ENCODE measurements at regions not wholly inside any gene's neighbourhood (a gene's known extent, or its start where the extent isn't known, plus 50 kb on each side); places are given as distances from the start of the nearest gene placed in this dataset.

GRCh38 chr16:85288341-85288868 is 176.1 kb upstream of the CIBAR2 start:
- no peak for DNase-seq (ENCODE audit: low read depth)
- TF ChIP-seq CTCF (IDR thresholded peaks at IDR 0.05; ENCODE audit: control insufficient read depth, insufficient read depth, low read depth, low read length, missing control alignments) = no peak
- H3K4me3 ChIP-seq (ENCODE audit: control insufficient read depth, low read depth, low read length) = no peak overlapping the region

- no peak for TF ChIP-seq CTCF (IDR thresholded peaks at IDR 0.05; ENCODE audit: control insufficient read depth, insufficient read depth, low read depth, low read length, missing control alignments)
- DNase-seq (ENCODE audit: low read depth) = no peak
- H3K4me3 ChIP-seq (ENCODE audit: control insufficient read depth, low read depth, low read length) = no peak overlapping the region
Measured at GRCh38 chr16:85288869-85289660, 176.8 kb upstream of the CIBAR2 start.

GRCh38 chr16:85289760-85290625 is 177.7 kb upstream of the CIBAR2 start:
- no peak for DNase-seq (ENCODE audit: low read depth)
- no peak for TF ChIP-seq CTCF (IDR thresholded peaks at IDR 0.05; ENCODE audit: control insufficient read depth, insufficient read depth, low read depth, low read length, missing control alignments)
- no peak overlapping the region for H3K4me3 ChIP-seq (ENCODE audit: control insufficient read depth, low read depth, low read length)

GRCh38 chr16:85290626-85291301 is 178.5 kb upstream of the CIBAR2 start:
- no peak overlapping the region for H3K4me3 ChIP-seq (ENCODE audit: control insufficient read depth, low read depth, low read length)
- TF ChIP-seq CTCF (IDR thresholded peaks at IDR 0.05; ENCODE audit: control insufficient read depth, insufficient read depth, low read depth, low read length, missing control alignments) = no peak

GRCh38 chr16:85291302-85292148 is 179.3 kb upstream of the CIBAR2 start:
- no peak for DNase-seq (ENCODE audit: low read depth)
- no peak for TF ChIP-seq CTCF (IDR thresholded peaks at IDR 0.05; ENCODE audit: control insufficient read depth, insufficient read depth, low read depth, low read length, missing control alignments)
- no peak overlapping the region for H3K4me3 ChIP-seq (ENCODE audit: control insufficient read depth, low read depth, low read length)

More at GRCh38 chr16:85290626-85291301, 178.5 kb upstream of the CIBAR2 start:
- DNase-seq (ENCODE audit: low read depth) = no peak
